ENCODE measurements at regions not wholly inside any gene's neighbourhood (a gene's known extent, or its start where the extent isn't known, plus 50 kb on each side); places are given as distances from the start of the nearest gene placed in this dataset.

- Histone ChIP-seq H3K9me3 (ENCODE audit: control insufficient read depth in 2 of 2, low read length in 2 of 2) (no peaks in the 10 kb centered on the region), H3K4me3 (ENCODE audit: low read depth, low read length) (no peak overlapping the region), H3K27ac (ENCODE audit: insufficient read depth, low read length, poor library complexity, severe bottlenecking) (no peak overlapping the region), H3K27me3 (ENCODE audit: control insufficient read depth, insufficient read depth, low read length) (no peaks in the 10 kb centered on the region), H3K4me1 (ENCODE audit: control insufficient read depth, insufficient read depth, low read length, poor library complexity, severe bottlenecking) (no peaks in the 10 kb centered on the region), H3K36me3 (ENCODE audit: control insufficient read depth, insufficient read depth, low read length) (no peaks in the 10 kb centered on the region)
- Mint-ChIP-seq H3K4me1 (no peaks in the 10 kb centered on the region), H3K36me3 (no peaks in the 10 kb centered on the region), H3K4me3 (no peak overlapping the region), H3K27ac (no peak overlapping the region), H3K9me3 (peaks cover 0 to 3% (median 0%) of the 10 kb centered on the region in 7 donors), H3K27me3 (no peaks in the 10 kb centered on the region)
- no peak for DNase-seq
- ATAC-seq (ENCODE audit: low read depth in 2 of 2), result no peak
Measured at GRCh38 chr4:142974328-142974727, 128.2 kb upstream of the INPP4B start.

GRCh38 chr4:142975618-142976017, 129.5 kb upstream of the INPP4B start:
- H3K27ac ChIP-seq (ENCODE audit: insufficient read depth, low read length, poor library complexity, severe bottlenecking), result no peak overlapping the region
- no peak overlapping the region for H3K4me3 ChIP-seq (ENCODE audit: low read depth, low read length)
- no peaks in the 10 kb centered on the region for H3K36me3 Mint-ChIP-seq
- H3K27ac Mint-ChIP-seq, result no peak overlapping the region
- no peaks in the 10 kb centered on the region for H3K27me3 Mint-ChIP-seq
- ATAC-seq (ENCODE audit: low read depth in 2 of 2) (no peak), DNase-seq (no peak)
- no peaks in the 10 kb centered on the region for H3K4me1 Mint-ChIP-seq
- no peaks in the 10 kb centered on the region for H3K27me3 ChIP-seq (ENCODE audit: control insufficient read depth, insufficient read depth, low read length)
- no peaks in the 10 kb centered on the region for H3K36me3 ChIP-seq (ENCODE audit: control insufficient read depth, insufficient read depth, low read length)
- no peak overlapping the region for H3K4me3 Mint-ChIP-seq
- H3K9me3 ChIP-seq (ENCODE audit: control insufficient read depth in 2 of 2, low read length in 2 of 2), result no peaks in the 10 kb centered on the region
- H3K9me3 Mint-ChIP-seq, result peaks cover 0 to 3% (median 0%) of the 10 kb centered on the region in 7 donors
- H3K4me1 ChIP-seq (ENCODE audit: control insufficient read depth, insufficient read depth, low read length, poor library complexity, severe bottlenecking), result no peaks in the 10 kb centered on the region

- ATAC-seq (ENCODE audit: low read depth in 2 of 2) (no peak), DNase-seq (no peak)
- Mint-ChIP-seq H3K27me3 (no peaks in the 10 kb centered on the region), H3K27ac (no peak overlapping the region), H3K9me3 (peaks cover 0 to 2% (median 0%) of the 10 kb centered on the region in 7 donors), H3K4me1 (no peaks in the 10 kb centered on the region), H3K4me3 (no peak overlapping the region), H3K36me3 (no peaks in the 10 kb centered on the region)
- H3K4me3 ChIP-seq (ENCODE audit: low read depth, low read length), result no peak overlapping the region
- H3K9me3 ChIP-seq (ENCODE audit: control insufficient read depth in 2 of 2, low read length in 2 of 2), result no peaks in the 10 kb centered on the region
- no peak overlapping the region for H3K27ac ChIP-seq (ENCODE audit: insufficient read depth, low read length, poor library complexity, severe bottlenecking)
- no peaks in the 10 kb centered on the region for H3K36me3 ChIP-seq (ENCODE audit: control insufficient read depth, insufficient read depth, low read length)
- no peaks in the 10 kb centered on the region for H3K4me1 ChIP-seq (ENCODE audit: control insufficient read depth, insufficient read depth, low read length, poor library complexity, severe bottlenecking)
- H3K27me3 ChIP-seq (ENCODE audit: control insufficient read depth, insufficient read depth, low read length), result no peaks in the 10 kb centered on the region
Measured at GRCh38 chr4:142976482-142976881, 130.4 kb upstream of the INPP4B start.

GRCh38 chr4:142977182-142977581, 131.1 kb upstream of the INPP4B start:
- Histone ChIP-seq H3K27ac (ENCODE audit: insufficient read depth, low read length, poor library complexity, severe bottlenecking) (no peak overlapping the region), H3K27me3 (ENCODE audit: control insufficient read depth, insufficient read depth, low read length) (no peaks in the 10 kb centered on the region), H3K4me3 (ENCODE audit: low read depth, low read length) (no peak overlapping the region), H3K9me3 (ENCODE audit: control insufficient read depth in 2 of 2, low read length in 2 of 2) (no peaks in the 10 kb centered on the region), H3K4me1 (ENCODE audit: control insufficient read depth, insufficient read depth, low read length, poor library complexity, severe bottlenecking) (no peaks in the 10 kb centered on the region), H3K36me3 (ENCODE audit: control insufficient read depth, insufficient read depth, low read length) (no peaks in the 10 kb centered on the region)
- H3K9me3 Mint-ChIP-seq, result peaks cover 0 to 2% (median 0%) of the 10 kb centered on the region in 7 donors
- H3K4me3 Mint-ChIP-seq, result no peak overlapping the region
- H3K27ac Mint-ChIP-seq, result no peak overlapping the region
- no peaks in the 10 kb centered on the region for H3K4me1 Mint-ChIP-seq
- ATAC-seq (ENCODE audit: low read depth in 2 of 2) (no peak), DNase-seq (no peak)
- no peaks in the 10 kb centered on the region for H3K36me3 Mint-ChIP-seq
- H3K27me3 Mint-ChIP-seq, result no peaks in the 10 kb centered on the region

GRCh38 chr4:142983065-142983464, 137.0 kb upstream of the INPP4B start:
- no peaks in the 10 kb centered on the region for H3K36me3 Mint-ChIP-seq
- no peaks in the 10 kb centered on the region for H3K27me3 Mint-ChIP-seq
- DNase-seq, result no peak
- no peaks in the 10 kb centered on the region for H3K27me3 ChIP-seq (ENCODE audit: control insufficient read depth, insufficient read depth, low read length)
- H3K27ac Mint-ChIP-seq, result no peak overlapping the region
- no peak for ATAC-seq (ENCODE audit: low read depth in 2 of 2)
- no peak overlapping the region for H3K4me3 ChIP-seq (ENCODE audit: low read depth, low read length)
- no peaks in the 10 kb centered on the region for H3K4me1 Mint-ChIP-seq
- no peak overlapping the region for H3K27ac ChIP-seq (ENCODE audit: insufficient read depth, low read length, poor library complexity, severe bottlenecking)
- H3K9me3 ChIP-seq (ENCODE audit: control insufficient read depth in 2 of 2, low read length in 2 of 2), result peaks cover 0 to 2% of the 10 kb centered on the region in 2 experiments
- no peak overlapping the region for H3K4me3 Mint-ChIP-seq
- H3K36me3 ChIP-seq (ENCODE audit: control insufficient read depth, insufficient read depth, low read length), result no peaks in the 10 kb centered on the region
- H3K9me3 Mint-ChIP-seq, result peaks cover 0 to 3% (median 0%) of the 10 kb centered on the region in 7 donors
- no peaks in the 10 kb centered on the region for H3K4me1 ChIP-seq (ENCODE audit: control insufficient read depth, insufficient read depth, low read length, poor library complexity, severe bottlenecking)

- Mint-ChIP-seq H3K27me3 (no peaks in the 10 kb centered on the region), H3K4me1 (no peaks in the 10 kb centered on the region), H3K4me3 (peak overlapping the region in 1 of 4 donors; percentile 21), H3K27ac (no peak overlapping the region), H3K36me3 (no peaks in the 10 kb centered on the region), H3K9me3 (peaks cover 0 to 3% (median 0%) of the 10 kb centered on the region in 7 donors)
- Histone ChIP-seq H3K4me1 (ENCODE audit: control insufficient read depth, insufficient read depth, low read length, poor library complexity, severe bottlenecking) (no peaks in the 10 kb centered on the region), H3K27me3 (ENCODE audit: control insufficient read depth, insufficient read depth, low read length) (no peaks in the 10 kb centered on the region), H3K27ac (ENCODE audit: insufficient read depth, low read length, poor library complexity, severe bottlenecking) (no peak overlapping the region), H3K36me3 (ENCODE audit: control insufficient read depth, insufficient read depth, low read length) (no peaks in the 10 kb centered on the region), H3K4me3 (ENCODE audit: low read depth, low read length) (no peak overlapping the region), H3K9me3 (ENCODE audit: control insufficient read depth in 2 of 2, low read length in 2 of 2) (peaks cover 0 to 5% of the 10 kb centered on the region in 2 experiments)
- no peak for ATAC-seq (ENCODE audit: low read depth in 2 of 2)
- no peak for DNase-seq
Measured at GRCh38 chr4:142983589-142983988, 137.5 kb upstream of the INPP4B start.

GRCh38 chr4:142984871-142985585, 138.9 kb upstream of the INPP4B start:
- Histone ChIP-seq H3K36me3 (ENCODE audit: control insufficient read depth, insufficient read depth, low read length) (no peaks in the 10 kb centered on the region), H3K27ac (ENCODE audit: insufficient read depth, low read length, poor library complexity, severe bottlenecking) (no peak overlapping the region), H3K4me3 (ENCODE audit: low read depth, low read length) (no peak overlapping the region), H3K9me3 (ENCODE audit: control insufficient read depth in 2 of 2, low read length in 2 of 2) (peaks cover 0 to 5% of the 10 kb centered on the region in 2 experiments), H3K27me3 (ENCODE audit: control insufficient read depth, insufficient read depth, low read length) (no peaks in the 10 kb centered on the region), H3K4me1 (ENCODE audit: control insufficient read depth, insufficient read depth, low read length, poor library complexity, severe bottlenecking) (no peaks in the 10 kb centered on the region)
- peaks cover 0 to 6% (median 3%) of the 10 kb centered on the region in 7 donors for H3K9me3 Mint-ChIP-seq
- H3K27me3 Mint-ChIP-seq, result no peaks in the 10 kb centered on the region
- no peaks in the 10 kb centered on the region for H3K4me1 Mint-ChIP-seq
- DNase-seq (no peak), ATAC-seq (ENCODE audit: low read depth in 2 of 2) (no peak)
- H3K27ac Mint-ChIP-seq, result no peak overlapping the region
- H3K36me3 Mint-ChIP-seq, result no peaks in the 10 kb centered on the region
- no peak overlapping the region for H3K4me3 Mint-ChIP-seq

- no peaks in the 10 kb centered on the region for H3K4me1 ChIP-seq (ENCODE audit: control insufficient read depth, insufficient read depth, low read length, poor library complexity, severe bottlenecking)
Measured at GRCh38 chr4:143016171-143016570, 168.5 kb upstream of the USP38 start.

More at GRCh38 chr4:143016171-143016570, 168.5 kb upstream of the USP38 start:
- Mint-ChIP-seq H3K36me3 (no peaks in the 10 kb centered on the region), H3K27me3 (peaks cover 7% of the 10 kb centered on the region), H3K4me3 (no peak overlapping the region), H3K27ac (no peak overlapping the region), H3K9me3 (peaks cover 0 to 10% (median 5%) of the 10 kb centered on the region in 7 donors), H3K4me1 (no peaks in the 10 kb centered on the region)
- ATAC-seq (ENCODE audit: low read depth in 2 of 2) (no peak), DNase-seq (no peak)
- Histone ChIP-seq H3K36me3 (ENCODE audit: control insufficient read depth, insufficient read depth, low read length) (no peaks in the 10 kb centered on the region), H3K4me3 (ENCODE audit: low read depth, low read length) (no peak overlapping the region), H3K9me3 (ENCODE audit: control insufficient read depth in 2 of 2, low read length in 2 of 2) (no peaks in the 10 kb centered on the region), H3K27me3 (ENCODE audit: control insufficient read depth, insufficient read depth, low read length) (no peaks in the 10 kb centered on the region), H3K27ac (ENCODE audit: insufficient read depth, low read length, poor library complexity, severe bottlenecking) (no peak overlapping the region)

Data from CD4-positive, CD25-positive, alpha-beta regulatory T cell (primary cell).